ENCODE measurements at regions not wholly inside any gene's neighbourhood (a gene's known extent, or its start where the extent isn't known, plus 50 kb on each side); places are given as distances from the start of the nearest gene placed in this dataset.

DNA sequence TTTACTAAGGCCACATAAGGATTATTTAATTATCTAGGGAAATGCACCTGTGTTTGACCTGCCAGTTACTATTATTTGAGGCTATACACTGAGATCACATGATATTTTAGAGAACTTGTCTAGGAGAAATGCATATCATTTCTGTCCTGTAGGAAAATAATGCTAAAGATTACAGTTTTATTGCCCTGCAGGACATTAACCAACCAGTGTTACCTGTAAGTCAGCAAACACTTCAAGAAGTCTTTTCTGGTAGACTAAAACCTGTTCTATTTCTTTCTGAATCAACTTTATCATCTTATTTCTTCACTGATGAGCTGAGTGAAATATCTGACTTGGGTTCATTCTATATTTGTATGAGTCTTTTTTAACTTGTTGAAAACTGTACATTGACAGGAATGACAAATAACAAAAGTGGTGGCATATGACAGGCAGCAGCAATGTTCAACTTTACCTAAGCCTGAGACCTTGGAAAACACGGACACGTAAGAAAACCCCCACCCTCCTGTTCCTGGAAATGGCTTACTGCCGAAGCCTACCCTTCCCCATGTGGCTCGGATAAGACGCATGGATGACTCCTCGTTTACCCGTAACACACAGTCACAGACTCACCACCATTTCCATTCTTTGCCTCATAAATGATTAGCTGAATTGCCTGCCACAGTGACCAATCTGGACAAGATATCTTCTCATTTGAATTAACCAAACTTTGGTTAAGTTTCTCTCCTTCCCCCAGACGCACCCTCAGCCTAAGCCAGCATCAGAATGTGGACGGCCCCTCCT, 118.0 kb upstream of the CD93 start:
- Histone ChIP-seq H3K27me3 (ENCODE audit: control insufficient read depth, insufficient read depth, low read length) (no peaks in the 10 kb centered on the region; the same call in 1 of the 2 replicates), H3K4me3 (ENCODE audit: insufficient read depth, low read depth, low read length) (no peak overlapping the region), H3K36me3 (replicated peaks; ENCODE audit: control insufficient read depth, insufficient read depth, low read length) (no peaks in the 10 kb centered on the region)
- no peak for DNase-seq

DNA sequence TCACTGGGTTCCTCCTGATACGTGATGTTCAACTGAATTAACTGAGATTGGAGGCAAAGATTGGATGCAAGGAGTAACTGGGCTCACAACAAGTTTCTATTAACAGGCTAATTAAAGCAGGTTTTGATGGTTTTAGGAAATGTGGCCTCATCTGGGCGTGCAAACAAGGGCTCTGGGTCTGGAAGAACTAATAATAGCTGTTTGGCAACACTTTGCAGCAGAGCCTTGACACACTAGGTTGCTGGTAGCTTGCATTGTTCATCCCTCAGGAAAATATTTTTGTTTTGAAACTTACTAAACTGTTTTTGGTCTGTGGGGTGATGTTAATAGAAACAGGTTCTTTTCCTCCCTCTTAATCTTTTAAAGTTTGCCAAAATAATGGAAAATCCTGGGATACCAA, 117.2 kb upstream of the CD93 start:
- no peak overlapping the region for H3K4me3 ChIP-seq (ENCODE audit: insufficient read depth, low read depth, low read length)
- no peaks in the 10 kb centered on the region; the same call in 1 of the 2 replicates for H3K27me3 ChIP-seq (ENCODE audit: control insufficient read depth, insufficient read depth, low read length)
- no peaks in the 10 kb centered on the region for H3K36me3 ChIP-seq (replicated peaks; ENCODE audit: control insufficient read depth, insufficient read depth, low read length)
- DNase-seq, result no peak

DNA sequence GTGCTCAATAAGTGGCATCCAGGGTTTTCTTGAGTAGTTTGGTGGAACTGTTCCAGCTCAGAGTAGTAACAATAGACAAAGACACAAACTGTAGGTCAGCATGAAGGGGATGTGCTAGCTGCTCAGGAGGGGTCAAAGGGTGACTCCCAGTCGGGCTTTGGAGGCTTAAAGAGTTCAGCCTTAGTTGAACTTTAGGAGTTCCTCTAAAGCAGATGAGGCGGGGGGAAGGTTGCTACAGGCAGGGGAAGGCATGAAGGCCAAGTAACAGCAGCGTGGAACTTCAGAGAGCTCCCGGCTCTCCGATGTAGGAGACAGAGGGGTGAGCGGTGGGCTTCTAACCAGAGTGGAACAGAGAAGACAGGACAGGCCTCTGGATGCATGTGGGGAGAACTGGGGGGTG, 115.5 kb upstream of the CD93 start:
- H3K36me3 ChIP-seq (replicated peaks; ENCODE audit: control insufficient read depth, insufficient read depth, low read length), result no peaks in the 10 kb centered on the region
- H3K27me3 ChIP-seq (ENCODE audit: control insufficient read depth, insufficient read depth, low read length), result no peaks in the 10 kb centered on the region; the same call in 1 of the 2 replicates
- no peak for DNase-seq
- no peak overlapping the region for H3K4me3 ChIP-seq (ENCODE audit: insufficient read depth, low read depth, low read length)

DNA sequence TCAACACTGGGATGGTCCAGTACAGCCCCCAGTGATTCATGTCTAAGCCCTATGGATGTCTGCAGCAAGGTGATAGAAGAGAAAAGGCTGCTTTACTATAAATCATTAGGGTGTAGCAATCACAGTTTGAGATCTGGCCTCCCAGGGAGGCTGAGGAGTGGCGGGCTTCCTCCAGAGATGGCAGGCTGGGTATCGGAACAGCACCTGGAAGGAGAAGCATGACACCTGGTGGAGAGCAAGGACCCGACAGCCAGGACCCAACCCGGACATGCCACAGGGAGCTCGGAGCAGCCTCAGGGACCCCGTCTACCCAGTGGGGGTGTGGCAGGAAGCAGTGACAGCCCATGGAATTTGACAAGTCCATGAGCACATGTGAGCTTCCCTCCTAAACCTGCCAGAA, 114.8 kb upstream of the CD93 start:
- DNase-seq, result peak; percentile 74
- no peaks in the 10 kb centered on the region for H3K36me3 ChIP-seq (replicated peaks; ENCODE audit: control insufficient read depth, insufficient read depth, low read length)

DNA sequence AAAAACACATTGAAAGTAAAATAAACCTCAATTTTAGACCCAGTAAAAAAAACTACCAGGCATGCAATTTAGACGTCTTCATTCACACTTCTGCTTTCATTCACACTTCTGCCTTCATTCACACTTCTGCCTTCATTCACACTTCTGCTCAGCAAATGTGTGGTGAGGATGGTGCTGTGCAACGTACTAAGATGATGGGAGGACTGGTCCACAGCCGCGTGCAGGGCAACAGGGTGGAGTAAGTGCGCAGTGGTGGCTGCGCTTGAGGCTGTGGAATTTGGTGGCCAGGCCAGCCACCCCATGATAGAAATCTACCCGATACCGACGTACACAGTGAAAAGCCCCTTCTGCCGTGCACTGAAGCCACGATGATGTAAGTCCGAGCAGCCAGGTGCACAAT, 114.3 kb upstream of the CD93 start:
- DNase-seq, result no peak
- no peaks in the 10 kb centered on the region; the same call in 1 of the 2 replicates for H3K27me3 ChIP-seq (ENCODE audit: control insufficient read depth, insufficient read depth, low read length)

More for the DNA sequence above, 114.8 kb upstream of the CD93 start:
- H3K4me3 ChIP-seq (ENCODE audit: insufficient read depth, low read depth, low read length), result no peak overlapping the region
- H3K27me3 ChIP-seq (ENCODE audit: control insufficient read depth, insufficient read depth, low read length), result no peaks in the 10 kb centered on the region; the same call in 1 of the 2 replicates

DNA sequence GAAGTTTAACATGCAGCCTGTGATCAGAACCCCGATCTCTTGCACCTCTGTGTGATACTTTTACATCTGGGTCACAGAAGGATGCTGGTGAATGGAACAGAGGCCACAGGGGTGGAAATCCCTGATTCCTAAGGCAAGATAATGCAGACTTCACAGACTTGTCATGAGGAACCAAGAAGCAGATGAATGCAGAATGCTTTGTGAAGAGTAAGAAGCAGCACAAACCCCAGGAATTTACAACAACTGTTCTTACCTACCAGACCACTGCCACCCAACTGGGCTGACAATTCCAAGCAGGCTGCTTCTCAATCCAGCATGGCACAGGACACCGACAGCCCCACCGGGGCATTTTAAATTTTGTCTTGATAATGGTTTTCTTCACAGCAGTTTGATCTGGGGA, 113.2 kb upstream of the CD93 start:
- Histone ChIP-seq H3K27me3 (ENCODE audit: control insufficient read depth, insufficient read depth, low read length) (no peaks in the 10 kb centered on the region; the same call in 1 of the 2 replicates), H3K36me3 (replicated peaks; ENCODE audit: control insufficient read depth, insufficient read depth, low read length) (no peaks in the 10 kb centered on the region), H3K4me3 (ENCODE audit: insufficient read depth, low read depth, low read length) (no peak overlapping the region)
- no peak for DNase-seq

More for the DNA sequence above, 114.3 kb upstream of the CD93 start:
- Histone ChIP-seq H3K36me3 (replicated peaks; ENCODE audit: control insufficient read depth, insufficient read depth, low read length) (no peaks in the 10 kb centered on the region), H3K4me3 (ENCODE audit: insufficient read depth, low read depth, low read length) (no peak overlapping the region)

DNA sequence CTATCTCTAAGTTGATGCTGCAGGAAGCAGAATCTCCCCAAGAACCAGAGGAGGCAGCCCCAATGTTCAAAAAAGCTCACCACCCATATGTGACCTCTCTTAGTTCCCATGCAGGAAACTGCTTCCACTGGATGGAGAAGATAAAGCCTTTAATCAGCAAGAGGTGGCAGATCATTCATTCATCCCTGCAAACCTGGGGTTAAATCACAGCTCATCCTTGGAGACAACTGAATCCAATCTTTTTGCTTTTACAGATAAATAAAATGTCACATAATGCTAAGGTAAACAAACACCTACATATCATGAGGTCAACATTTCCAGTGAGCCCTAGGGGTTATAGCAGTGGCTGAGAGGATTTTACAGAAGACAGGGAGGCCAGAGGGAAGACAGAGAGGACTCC, 112.7 kb upstream of the CD93 start:
- DNase-seq, result no peak
- H3K4me3 ChIP-seq (ENCODE audit: insufficient read depth, low read depth, low read length), result no peak overlapping the region
- no peaks in the 10 kb centered on the region for H3K27me3 ChIP-seq (ENCODE audit: control insufficient read depth, insufficient read depth, low read length)
- no peaks in the 10 kb centered on the region for H3K36me3 ChIP-seq (replicated peaks; ENCODE audit: control insufficient read depth, insufficient read depth, low read length)

DNA sequence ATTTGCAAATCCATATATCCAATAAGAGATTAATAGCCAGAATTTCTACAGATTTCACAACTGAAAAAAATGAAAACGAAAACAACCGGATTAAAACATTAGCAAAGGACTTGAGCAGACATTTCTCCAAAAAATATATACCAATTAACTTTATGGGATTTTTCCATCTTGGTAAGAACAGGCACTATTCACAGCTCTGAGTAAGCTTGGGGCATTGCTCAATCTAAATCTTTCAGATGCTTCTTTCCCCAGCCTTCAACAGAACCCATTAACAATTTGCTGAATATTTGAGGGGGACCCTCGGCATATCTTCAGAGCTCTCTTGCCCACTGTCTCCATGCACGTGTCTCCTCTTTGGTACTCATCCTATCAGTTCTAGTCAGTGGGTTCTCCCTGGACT, 111.7 kb upstream of the CD93 start:
- Histone ChIP-seq H3K36me3 (replicated peaks; ENCODE audit: control insufficient read depth, insufficient read depth, low read length) (no peaks in the 10 kb centered on the region), H3K27me3 (ENCODE audit: control insufficient read depth, insufficient read depth, low read length) (no peaks in the 10 kb centered on the region), H3K4me3 (ENCODE audit: insufficient read depth, low read depth, low read length) (no peak overlapping the region)
- no peak for DNase-seq

DNA sequence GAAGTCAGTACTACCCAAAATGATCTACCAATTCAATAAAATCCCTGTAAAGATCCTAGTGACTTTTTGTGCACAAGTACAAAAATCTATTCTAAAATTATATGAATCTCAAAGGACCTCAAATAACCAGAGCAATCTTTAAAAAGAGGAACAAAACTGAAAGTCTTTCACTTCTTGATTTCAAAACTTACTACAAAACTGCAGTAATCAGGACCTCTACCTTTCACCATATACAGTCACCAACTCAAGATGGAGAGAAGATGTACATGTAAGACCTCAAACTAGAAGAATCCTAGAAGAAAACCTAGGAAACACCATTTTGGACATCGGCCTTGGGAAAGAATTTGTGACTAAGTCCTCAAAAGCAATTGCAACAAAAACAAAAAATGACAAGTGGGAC, 109.5 kb upstream of the CD93 start:
- Histone ChIP-seq H3K27me3 (ENCODE audit: control insufficient read depth, insufficient read depth, low read length) (no peaks in the 10 kb centered on the region), H3K4me3 (ENCODE audit: insufficient read depth, low read depth, low read length) (no peak overlapping the region), H3K36me3 (replicated peaks; ENCODE audit: control insufficient read depth, insufficient read depth, low read length) (no peaks in the 10 kb centered on the region)
- DNase-seq, result no peak

DNA sequence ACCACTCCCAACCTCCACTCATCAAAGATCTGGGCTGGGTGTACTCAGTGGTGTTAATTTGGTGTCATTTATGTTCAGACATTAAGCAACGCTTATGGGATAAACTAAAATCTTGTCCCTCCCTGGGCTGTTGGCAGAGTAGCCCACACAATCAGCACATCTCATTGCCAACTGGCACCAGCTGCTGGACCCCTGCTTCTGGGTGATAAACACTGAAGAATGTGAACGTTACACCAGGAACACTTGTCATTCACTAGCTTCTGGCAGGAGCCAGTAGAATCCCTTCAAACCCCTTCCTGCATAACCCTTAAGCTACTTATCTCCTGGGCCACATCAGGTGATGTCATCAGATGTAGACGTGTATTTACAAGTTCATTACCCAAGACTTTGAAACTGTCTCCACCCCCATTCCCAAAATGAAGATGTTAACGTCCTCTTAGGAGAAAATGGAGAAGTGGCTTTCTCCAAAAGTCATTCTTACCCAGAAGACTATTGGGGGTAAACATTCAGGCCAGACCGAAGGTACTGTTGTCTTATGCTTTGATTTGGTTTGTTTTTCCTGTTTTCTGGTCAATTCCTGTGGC, 107.8 kb upstream of the CD93 start:
- no peak for DNase-seq
- H3K4me3 ChIP-seq (ENCODE audit: insufficient read depth, low read depth, low read length), result no peak overlapping the region
- no peaks in the 10 kb centered on the region for H3K27me3 ChIP-seq (ENCODE audit: control insufficient read depth, insufficient read depth, low read length)

DNA sequence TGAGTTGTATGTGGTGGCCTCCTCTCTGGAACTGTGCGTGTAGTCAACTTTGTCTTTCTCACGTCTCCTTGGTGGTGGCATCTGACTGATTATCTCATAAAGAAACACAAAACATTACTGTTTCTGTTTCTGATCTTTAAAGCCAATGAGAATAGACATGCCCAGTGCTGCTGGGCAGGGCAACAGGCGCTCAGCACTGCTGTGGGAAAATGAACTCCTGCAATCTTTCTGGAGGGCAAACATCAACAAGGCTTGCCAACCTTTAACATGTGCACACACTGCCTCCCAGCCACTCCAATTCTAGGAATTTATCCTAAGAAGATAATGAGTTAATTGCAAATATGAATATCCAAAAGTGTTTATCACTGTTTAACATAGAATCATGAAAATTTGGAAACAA, 106.3 kb upstream of the CD93 start:
- Histone ChIP-seq H3K4me3 (ENCODE audit: insufficient read depth, low read depth, low read length) (no peak overlapping the region), H3K36me3 (replicated peaks; ENCODE audit: control insufficient read depth, insufficient read depth, low read length) (no peaks in the 10 kb centered on the region), H3K27me3 (ENCODE audit: control insufficient read depth, insufficient read depth, low read length) (no peaks in the 10 kb centered on the region)
- DNase-seq, result no peak

More for the DNA sequence above, 107.8 kb upstream of the CD93 start:
- no peaks in the 10 kb centered on the region for H3K36me3 ChIP-seq (replicated peaks; ENCODE audit: control insufficient read depth, insufficient read depth, low read length)

DNA sequence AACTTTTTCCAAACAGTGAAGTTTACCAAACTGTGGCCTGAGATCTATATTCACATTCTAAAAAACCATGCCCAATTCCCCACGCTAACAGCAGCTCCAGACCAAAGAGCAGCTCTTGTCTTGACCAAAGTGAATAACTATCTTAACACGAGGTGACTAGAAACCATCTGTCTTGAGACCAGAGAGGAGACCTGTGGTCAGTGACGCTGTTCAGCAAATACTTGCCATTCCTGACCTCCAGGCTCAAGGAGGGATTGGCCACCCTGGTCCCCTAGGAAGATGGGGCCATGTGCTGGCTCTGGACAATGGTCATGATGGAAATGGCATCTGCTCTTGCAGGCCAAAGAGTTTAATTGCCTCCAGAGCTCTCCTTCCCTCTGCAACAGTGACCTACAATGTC, 104.4 kb upstream of the CD93 start:
- Histone ChIP-seq H3K4me3 (ENCODE audit: insufficient read depth, low read depth, low read length) (no peak overlapping the region), H3K36me3 (replicated peaks; ENCODE audit: control insufficient read depth, insufficient read depth, low read length) (no peaks in the 10 kb centered on the region), H3K27me3 (ENCODE audit: control insufficient read depth, insufficient read depth, low read length) (no peaks in the 10 kb centered on the region)
- DNase-seq, result no peak

DNA sequence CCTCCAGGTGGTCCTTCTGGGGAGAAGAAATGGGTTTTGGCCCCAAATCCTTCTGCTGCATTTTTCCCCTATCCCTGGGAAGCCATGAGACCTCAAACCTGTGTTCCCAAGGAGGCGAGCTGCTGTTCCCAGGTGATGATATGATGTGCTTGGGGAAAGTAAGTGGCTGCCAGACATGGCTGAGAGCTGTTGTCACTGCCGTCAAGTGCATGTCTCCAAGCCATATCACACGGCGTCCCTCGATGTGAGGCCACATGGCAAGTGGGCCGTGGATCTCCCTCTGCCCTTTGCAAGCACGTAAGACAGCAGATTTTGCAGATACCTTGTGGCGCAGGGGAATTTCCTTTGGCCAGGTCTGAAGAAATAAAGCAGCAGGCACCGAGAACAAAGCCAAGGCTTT, 103.7 kb upstream of the CD93 start:
- no peak for DNase-seq
- Histone ChIP-seq H3K27me3 (ENCODE audit: control insufficient read depth, insufficient read depth, low read length) (no peaks in the 10 kb centered on the region), H3K36me3 (replicated peaks; ENCODE audit: control insufficient read depth, insufficient read depth, low read length) (no peaks in the 10 kb centered on the region), H3K4me3 (ENCODE audit: insufficient read depth, low read depth, low read length) (no peak overlapping the region)

DNA sequence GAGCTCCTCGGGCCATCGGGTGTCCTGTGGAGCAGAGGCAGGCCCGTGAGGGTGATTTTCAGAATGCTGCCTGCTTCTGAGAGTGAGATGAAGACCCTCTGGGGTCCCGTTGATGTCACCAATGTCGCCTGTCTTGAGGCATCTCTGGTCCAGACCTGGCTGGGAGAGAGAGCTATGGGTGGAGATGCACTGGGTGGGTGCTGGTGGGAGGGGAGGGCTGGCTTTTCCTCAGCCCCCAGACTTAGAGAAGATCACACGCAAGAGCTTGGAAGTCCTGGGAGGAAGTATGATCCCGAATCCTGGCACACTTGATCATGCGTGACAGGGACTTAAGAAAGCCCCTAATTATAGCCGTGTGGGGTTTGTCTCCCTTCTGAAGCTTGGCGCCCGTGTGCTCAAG, 103.2 kb upstream of the CD93 start:
- no peaks in the 10 kb centered on the region for H3K27me3 ChIP-seq (ENCODE audit: control insufficient read depth, insufficient read depth, low read length)
- no peak for DNase-seq
- H3K36me3 ChIP-seq (replicated peaks; ENCODE audit: control insufficient read depth, insufficient read depth, low read length), result no peaks in the 10 kb centered on the region
- H3K4me3 ChIP-seq (ENCODE audit: insufficient read depth, low read depth, low read length), result no peak overlapping the region

DNA sequence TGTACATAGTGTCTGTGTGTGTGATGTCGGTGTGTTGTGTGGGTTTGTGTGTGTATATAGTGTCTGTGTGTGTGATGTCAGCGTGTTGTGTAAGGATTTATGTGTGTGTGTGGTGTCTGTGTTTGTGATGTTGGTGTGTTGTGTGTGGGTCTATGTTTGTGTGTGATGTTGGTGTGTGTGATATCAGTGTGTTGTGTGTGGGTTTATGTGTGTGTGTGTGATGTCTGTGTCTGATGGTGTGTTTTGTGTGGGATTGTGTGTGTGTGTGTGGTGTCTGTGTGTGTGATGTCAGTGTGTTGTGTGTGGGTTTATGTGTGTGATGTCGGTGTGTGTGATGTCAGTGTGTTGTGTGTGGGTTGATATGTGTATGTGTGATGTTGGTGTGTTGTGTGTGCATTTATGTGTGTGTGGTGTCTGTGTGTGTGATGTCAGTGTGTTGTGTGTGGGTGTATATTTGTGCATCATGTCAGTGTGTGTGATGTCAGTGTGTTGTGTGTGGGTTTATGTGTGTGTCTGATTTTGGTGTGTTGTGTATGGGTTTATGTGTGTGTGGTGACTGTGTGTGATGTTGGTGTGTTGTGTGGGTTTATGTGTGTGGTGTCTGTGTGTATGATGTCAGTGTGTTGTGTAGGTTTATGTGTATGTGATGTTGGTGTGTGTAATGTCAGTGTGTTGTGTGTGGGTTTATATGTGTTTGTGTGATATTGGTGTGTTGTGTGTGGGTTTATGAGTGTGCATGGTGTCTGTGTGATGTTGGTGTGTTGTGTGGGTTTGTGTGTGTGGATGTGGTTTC, 102.4 kb upstream of the CD93 start:
- no peak for DNase-seq
- H3K27me3 ChIP-seq (ENCODE audit: control insufficient read depth, insufficient read depth, low read length), result no peaks in the 10 kb centered on the region
- H3K36me3 ChIP-seq (replicated peaks; ENCODE audit: control insufficient read depth, insufficient read depth, low read length), result no peaks in the 10 kb centered on the region
- H3K4me3 ChIP-seq (ENCODE audit: insufficient read depth, low read depth, low read length), result no peak overlapping the region
